A549 (cell line): ENCODE measurements at regions not wholly inside any gene's neighbourhood (a gene's known extent, or its start where the extent isn't known, plus 50 kb on each side); places are given as distances from the start of the nearest gene placed in this dataset.

Source experiments
- CBX8 ChIP-seq: fragments of 200-600 bp; sonication (generic); IDR thresholded peaks from 2 replicates; pipeline ENCODE4 v1.6.1; 2016
- ELK1 ChIP-seq: fragments of 150-350 bp; IDR thresholded peaks from 2 replicates; pipeline ENCODE4 v1.6.1; 2014; ENCODE audit warnings: low read depth, mild to moderate bottlenecking, low read length
- EP300 ChIP-seq, 2 experiments: fragments of >200 bp; sonication (Bioruptor Twin); formaldehyde crosslinking; IDR thresholded peaks; 2 replicates in 1 of 2; 3 replicates in 1 of 2; pipeline ENCODE4 v1.6.1; 2016 to 2017
- HOXB13 ChIP-seq: fragments of 250-450 bp; sonication (Bioruptor Pico); IDR thresholded peaks from 2 replicates; pipeline ENCODE4 v1.5.0; 2020; ENCODE audit warnings: low read depth, mild to moderate bottlenecking, moderate library complexity
- NR3C1 ChIP-seq: fragments of >200 bp; sonication (Bioruptor Twin); formaldehyde crosslinking; IDR thresholded peaks from 3 replicates; pipeline ENCODE4 v1.6.1; 2017
- POLR2A ChIP-seq: IDR thresholded peaks from 2 replicates; pipeline ENCODE4 v1.6.1; 2012; ENCODE audit warnings: mild to moderate bottlenecking, low read length
- RNF2 ChIP-seq: fragments of 200-600 bp; sonication (generic); IDR thresholded peaks from 2 replicates; pipeline ENCODE4 v1.6.1; 2016; ENCODE audit warnings: low read depth, mild to moderate bottlenecking, antibody characterized with exemption, moderate library complexity, borderline replicate concordance
- ZFP36 ChIP-seq: fragments of 450-650 bp; IDR thresholded peaks from 2 replicates; pipeline ENCODE4 v1.6.1; 2014; ENCODE audit warnings: borderline replicate concordance; ENCODE audit not compliant: partially characterized antibody
- TF ChIP-seq, protein P1 (sequence below): fragments of 450-650 bp; IDR thresholded peaks from 2 replicates; pipeline ENCODE4 v1.6.1; 2014; ENCODE audit warnings: antibody characterized with exemption
- TF ChIP-seq, protein P2 (sequence below): fragments of >200 bp; sonication (Bioruptor Twin); formaldehyde crosslinking; IDR thresholded peaks from 2 replicates; pipeline ENCODE4 v1.6.1; 2016
- TF ChIP-seq, protein P3 (sequence below): fragments of >200 bp; sonication (Bioruptor Twin); formaldehyde crosslinking; IDR thresholded peaks from 3 replicates; pipeline ENCODE4 v1.5.1; 2016

- TF ChIP-seq POLR2A (no peak), ELK1 (no peak), NR3C1 (no peak), ZFP36 (no peak), RNF2 (no peak), CBX8 (no peak), HOXB13 (CRISPR knock-in tag) (no peak), EP300 (IDR thresholded peaks at IDR 0.05) (no peak)
- TF ChIP-seq, protein P1, sequence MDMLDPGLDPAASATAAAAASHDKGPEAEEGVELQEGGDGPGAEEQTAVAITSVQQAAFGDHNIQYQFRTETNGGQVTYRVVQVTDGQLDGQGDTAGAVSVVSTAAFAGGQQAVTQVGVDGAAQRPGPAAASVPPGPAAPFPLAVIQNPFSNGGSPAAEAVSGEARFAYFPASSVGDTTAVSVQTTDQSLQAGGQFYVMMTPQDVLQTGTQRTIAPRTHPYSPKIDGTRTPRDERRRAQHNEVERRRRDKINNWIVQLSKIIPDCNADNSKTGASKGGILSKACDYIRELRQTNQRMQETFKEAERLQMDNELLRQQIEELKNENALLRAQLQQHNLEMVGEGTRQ = no peak
- TF ChIP-seq, protein P2, sequence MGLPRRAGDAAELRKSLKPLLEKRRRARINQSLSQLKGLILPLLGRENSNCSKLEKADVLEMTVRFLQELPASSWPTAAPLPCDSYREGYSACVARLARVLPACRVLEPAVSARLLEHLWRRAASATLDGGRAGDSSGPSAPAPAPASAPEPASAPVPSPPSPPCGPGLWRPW = no peak
- TF ChIP-seq, protein P3, sequence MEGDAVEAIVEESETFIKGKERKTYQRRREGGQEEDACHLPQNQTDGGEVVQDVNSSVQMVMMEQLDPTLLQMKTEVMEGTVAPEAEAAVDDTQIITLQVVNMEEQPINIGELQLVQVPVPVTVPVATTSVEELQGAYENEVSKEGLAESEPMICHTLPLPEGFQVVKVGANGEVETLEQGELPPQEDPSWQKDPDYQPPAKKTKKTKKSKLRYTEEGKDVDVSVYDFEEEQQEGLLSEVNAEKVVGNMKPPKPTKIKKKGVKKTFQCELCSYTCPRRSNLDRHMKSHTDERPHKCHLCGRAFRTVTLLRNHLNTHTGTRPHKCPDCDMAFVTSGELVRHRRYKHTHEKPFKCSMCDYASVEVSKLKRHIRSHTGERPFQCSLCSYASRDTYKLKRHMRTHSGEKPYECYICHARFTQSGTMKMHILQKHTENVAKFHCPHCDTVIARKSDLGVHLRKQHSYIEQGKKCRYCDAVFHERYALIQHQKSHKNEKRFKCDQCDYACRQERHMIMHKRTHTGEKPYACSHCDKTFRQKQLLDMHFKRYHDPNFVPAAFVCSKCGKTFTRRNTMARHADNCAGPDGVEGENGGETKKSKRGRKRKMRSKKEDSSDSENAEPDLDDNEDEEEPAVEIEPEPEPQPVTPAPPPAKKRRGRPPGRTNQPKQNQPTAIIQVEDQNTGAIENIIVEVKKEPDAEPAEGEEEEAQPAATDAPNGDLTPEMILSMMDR = no peak
These were observed 898.4 kb upstream of the CELF4 start for GRCh38 chr18:38464024-38464423.
